ENCODE measurements at regions not wholly inside any gene's neighbourhood (a gene's known extent, or its start where the extent isn't known, plus 50 kb on each side); places are given as distances from the start of the nearest gene placed in this dataset.

DNA sequence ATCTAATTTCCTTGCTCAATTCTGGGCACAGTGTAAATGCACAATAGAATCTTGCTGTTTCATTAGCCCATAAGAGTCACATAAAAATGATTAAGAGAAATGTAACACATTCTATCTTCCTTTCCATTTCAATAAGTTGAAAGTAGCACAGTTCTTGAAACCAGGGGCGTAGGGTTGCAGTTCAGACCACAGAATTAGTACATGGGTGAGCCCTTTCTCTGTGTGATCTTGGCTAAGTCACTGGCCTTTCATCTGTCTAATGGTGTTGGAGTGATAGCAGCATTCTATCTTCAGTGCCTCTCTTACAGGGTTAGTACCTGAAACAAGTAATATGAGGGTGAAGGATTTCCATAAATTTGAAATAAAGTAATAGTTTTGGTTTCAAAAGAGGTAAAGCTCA lies 445.3 kb upstream of the ZNF462 start:
- in situ Hi-C loops (cut with HindIII; ENCODE audit: low pct_ligation_motif_present, low pct_unique_long_range_greater_than_20kb, low sequenced_read_pairs), result no loop called here
- no peak for DNase-seq

DNA sequence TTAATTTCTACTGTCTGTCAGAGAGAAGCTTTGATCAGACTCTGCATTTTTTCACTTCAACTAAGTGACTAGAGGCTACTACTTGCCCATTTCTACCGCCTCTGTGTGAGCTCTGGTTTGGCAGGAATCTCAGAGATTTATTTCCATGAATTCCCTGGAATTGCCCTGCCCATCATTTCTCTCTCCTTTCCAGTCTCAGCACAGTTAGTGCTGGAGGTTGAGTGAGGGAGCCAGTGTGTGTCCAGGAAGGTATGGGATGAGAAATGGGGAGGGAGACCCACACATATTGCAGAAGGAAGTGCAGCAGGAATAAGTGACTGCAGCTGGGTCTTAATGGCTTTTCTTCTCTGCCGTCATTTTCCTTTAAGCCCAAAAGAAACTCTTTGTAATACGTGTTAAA lies 443.1 kb upstream of the ZNF462 start:
- in situ Hi-C loops (cut with HindIII; ENCODE audit: low pct_ligation_motif_present, low pct_unique_long_range_greater_than_20kb, low sequenced_read_pairs), result no loop called here
- no peak for DNase-seq

DNA sequence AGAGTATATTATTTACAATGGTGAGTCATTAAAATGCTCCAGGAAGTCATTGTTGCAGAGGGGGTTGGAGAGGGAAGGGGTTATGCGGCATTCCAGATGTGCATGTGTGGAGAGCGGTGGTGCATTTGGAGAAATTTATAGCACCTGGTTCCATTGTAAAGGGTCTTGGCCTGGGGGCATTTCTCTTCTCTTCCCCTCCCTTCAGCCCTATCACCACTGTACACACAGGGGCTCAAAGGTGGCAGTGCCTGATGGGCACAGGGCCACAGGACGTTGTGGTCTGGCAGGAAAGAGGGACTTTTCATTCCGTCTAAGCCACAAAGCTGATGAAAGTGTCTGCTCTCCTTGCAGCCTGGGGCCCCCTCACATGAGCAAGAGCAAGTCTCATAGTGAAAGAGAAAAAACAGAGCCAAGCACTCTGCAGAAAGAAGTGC lies 442.4 kb upstream of the ZNF462 start:
- peak; percentile 2 for DNase-seq
- in situ Hi-C loops (cut with HindIII; ENCODE audit: low pct_ligation_motif_present, low pct_unique_long_range_greater_than_20kb, low sequenced_read_pairs), result no loop called here

DNA sequence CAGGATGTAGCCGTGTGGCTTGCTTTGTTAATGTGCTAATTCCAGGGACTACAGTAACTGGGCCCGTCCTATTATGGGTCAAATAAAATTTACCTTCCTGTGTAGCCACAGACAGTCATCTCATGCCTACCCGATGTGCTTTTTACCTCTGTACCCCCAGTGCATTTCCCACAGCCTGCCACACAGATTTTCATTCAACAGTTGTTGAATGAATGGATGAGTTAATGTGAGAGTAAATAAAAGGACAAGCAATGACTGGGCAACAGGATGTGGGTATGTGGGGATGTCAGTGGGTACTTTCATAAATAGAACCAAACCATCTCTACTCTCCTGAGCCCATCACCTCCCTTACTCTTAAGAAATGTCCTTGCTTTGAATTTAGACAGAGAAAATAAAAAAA lies 441.2 kb upstream of the ZNF462 start:
- in situ Hi-C loops (cut with HindIII; ENCODE audit: low pct_ligation_motif_present, low pct_unique_long_range_greater_than_20kb, low sequenced_read_pairs), result no loop called here

DNA sequence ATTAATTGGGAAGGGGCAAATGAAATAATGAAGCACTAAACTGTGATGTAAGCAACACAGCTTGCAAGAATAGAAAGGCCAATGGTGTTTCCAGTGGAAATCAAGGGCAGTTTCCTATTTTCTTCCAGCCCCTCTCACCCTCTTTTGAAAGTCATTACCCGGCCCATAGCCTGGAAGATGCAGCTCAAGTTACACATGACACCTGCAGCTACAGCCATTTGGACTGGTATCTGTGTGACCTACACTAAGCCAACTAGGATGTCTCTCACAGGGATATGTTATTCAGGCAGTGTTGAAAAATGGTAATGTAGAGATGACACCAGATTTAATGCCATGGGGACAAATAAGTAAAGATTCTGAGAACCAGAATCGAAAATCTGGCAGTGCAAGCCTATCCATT lies 439.4 kb upstream of the ZNF462 start:
- in situ Hi-C loops (cut with HindIII; ENCODE audit: low pct_ligation_motif_present, low pct_unique_long_range_greater_than_20kb, low sequenced_read_pairs), result no loop called here
- no peak for DNase-seq

More for the DNA sequence above, 441.2 kb upstream of the ZNF462 start:
- DNase-seq, result no peak

DNA sequence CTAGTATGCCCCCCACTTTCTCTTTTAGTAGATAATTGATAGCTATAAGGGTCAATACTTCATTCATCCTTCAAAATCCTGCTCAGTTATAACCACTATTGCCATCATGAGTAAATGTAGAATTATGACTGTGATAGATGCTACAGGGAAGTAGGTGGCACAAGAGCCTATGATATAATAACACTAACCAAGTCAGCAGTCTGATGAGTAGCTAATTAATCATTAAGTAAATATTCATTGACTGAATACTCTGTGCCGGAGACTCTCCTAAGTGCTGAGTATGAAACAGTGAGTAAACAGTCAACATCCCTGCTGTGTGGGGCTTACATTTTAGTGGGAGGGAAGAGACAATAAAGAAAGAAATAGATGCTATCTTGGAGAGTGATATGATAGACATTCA lies 430.3 kb upstream of the ZNF462 start:
- no peak for DNase-seq
- in situ Hi-C loops (cut with HindIII; ENCODE audit: low pct_ligation_motif_present, low pct_unique_long_range_greater_than_20kb, low sequenced_read_pairs), result no loop called here

DNA sequence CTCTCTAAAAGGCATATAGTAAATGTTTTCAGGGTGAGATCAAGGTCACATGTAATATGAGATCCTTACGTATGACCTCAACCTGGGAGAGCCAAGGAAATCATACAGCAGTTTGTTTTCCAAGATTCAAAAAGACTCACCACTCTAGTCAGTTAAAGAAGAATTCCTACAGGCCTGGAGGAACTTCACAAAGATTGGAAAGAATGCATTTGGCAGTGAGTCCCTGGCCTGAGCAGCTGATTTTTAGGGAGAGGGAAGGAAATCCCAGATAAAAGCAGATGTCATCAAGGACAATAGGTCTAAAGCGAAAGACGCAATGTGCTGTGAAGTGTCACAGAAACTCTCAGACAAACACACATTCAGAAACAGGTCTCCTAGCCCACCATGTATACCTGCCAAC lies 424.0 kb upstream of the ZNF462 start:
- in situ Hi-C loops (cut with HindIII; ENCODE audit: low pct_ligation_motif_present, low pct_unique_long_range_greater_than_20kb, low sequenced_read_pairs), result no loop called here
- no peak for DNase-seq

DNA sequence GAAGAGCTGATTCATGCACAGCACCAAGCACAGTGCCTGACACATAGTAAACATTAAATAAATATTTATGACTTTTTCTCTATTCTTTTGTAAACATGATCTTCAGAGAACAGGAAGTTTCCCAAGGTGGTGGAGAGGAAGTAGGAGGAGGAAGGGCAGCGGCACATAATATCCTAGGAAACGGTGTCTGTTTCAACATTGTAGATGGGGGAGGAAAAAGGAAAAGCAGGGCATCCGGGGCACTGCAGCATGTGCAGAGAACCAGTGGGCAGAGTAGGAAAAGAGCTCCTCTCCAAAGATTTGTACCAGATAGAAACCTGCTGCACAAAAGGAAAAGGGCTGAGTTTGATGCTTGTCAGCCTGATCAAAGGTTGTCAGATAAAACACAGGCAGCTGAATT lies 421.7 kb upstream of the ZNF462 start:
- in situ Hi-C loops (cut with HindIII; ENCODE audit: low pct_ligation_motif_present, low pct_unique_long_range_greater_than_20kb, low sequenced_read_pairs), result no loop called here
- no peak for DNase-seq

DNA sequence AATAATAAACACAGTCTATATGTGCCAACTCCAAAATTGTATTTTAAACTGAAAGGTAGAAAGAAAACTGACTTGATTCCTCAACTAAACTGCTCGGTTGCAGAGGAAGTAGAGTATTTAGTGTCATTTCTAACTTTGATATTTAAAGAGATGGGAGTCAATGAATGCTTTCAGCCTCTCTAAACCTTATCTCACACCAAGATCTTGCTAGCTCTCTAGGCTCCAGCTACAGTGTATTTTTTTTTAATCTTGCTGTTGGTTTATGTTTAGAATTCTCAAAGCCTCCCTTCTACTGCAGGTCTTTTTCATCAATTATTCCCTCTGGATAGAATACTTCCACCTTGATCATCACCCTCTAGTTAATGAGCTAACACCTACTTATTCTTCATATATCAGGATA lies 419.4 kb upstream of the ZNF462 start:
- DNase-seq, result no peak
- in situ Hi-C loops (cut with HindIII; ENCODE audit: low pct_ligation_motif_present, low pct_unique_long_range_greater_than_20kb, low sequenced_read_pairs), result no loop called here

DNA sequence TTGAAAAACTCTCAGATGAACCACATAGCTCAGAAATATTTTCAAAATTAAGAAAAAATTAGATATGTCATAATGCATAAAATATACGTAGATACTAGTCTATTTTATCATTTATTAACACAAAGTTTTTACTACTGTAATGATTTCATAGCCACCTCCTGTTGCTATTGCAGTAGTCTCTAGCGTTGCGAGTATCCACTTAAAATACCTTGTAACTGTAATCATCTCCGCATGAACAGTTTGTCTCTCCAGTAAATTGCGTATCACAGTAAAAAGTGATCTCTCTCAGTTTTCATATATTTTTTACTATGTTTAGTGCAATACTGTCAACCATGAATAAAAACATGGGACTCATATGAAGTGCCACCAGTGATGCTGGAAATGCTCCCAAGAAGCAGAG lies 417.9 kb upstream of the ZNF462 start:
- in situ Hi-C loops (cut with HindIII; ENCODE audit: low pct_ligation_motif_present, low pct_unique_long_range_greater_than_20kb, low sequenced_read_pairs), result no loop called here
- DNase-seq, result no peak

DNA sequence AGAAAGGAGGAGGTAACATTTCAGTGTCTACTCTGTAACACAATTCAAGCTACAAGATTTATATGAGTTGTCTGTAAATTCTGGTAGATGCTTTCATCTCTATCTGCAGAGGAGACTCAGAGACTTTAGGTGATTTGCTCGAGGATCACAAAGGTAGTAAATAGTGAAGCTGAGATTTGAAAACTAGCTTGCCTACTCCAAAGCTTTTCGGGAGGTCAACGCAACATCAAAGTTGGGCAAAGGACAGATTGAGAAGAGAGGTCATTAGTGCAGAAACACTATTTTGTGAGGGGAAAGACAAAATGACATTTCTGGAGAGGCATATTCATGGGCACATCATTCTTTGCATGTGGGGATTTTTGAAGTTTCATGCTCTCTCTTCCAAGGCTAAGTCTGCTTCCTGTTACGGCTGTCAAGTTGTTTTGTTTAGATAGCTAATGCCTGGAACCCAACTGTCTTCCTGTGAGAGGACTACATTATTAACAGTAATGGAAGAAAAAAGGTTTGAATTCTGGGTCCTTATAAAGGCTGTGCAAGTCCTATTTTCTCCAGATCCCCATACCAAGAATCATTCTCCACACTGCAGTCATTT lies 413.5 kb upstream of the ZNF462 start:
- in situ Hi-C loops (cut with HindIII; ENCODE audit: low pct_ligation_motif_present, low pct_unique_long_range_greater_than_20kb, low sequenced_read_pairs), result no loop called here
- DNase-seq, result no peak

DNA sequence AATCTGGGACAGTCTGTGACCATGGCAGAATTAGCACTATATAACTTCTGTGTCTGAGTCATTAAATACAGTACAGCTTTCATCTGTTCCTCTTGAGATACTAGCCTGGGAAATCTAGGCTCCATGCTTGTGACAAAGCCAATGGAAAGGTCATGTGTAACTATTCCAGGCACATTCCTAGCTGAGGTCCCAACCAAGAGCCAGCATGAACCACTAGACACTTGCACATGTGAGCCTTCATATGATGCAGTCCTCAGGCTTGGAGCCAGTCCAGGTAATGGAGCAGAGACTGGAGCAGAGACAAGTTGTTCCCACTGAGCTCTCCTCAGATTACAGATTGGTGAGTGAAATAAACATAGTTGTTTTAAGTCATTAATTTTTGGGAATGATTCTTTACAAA lies 412.4 kb upstream of the ZNF462 start:
- in situ Hi-C loops (cut with HindIII; ENCODE audit: low pct_ligation_motif_present, low pct_unique_long_range_greater_than_20kb, low sequenced_read_pairs), result no loop called here
- DNase-seq, result no peak

DNA sequence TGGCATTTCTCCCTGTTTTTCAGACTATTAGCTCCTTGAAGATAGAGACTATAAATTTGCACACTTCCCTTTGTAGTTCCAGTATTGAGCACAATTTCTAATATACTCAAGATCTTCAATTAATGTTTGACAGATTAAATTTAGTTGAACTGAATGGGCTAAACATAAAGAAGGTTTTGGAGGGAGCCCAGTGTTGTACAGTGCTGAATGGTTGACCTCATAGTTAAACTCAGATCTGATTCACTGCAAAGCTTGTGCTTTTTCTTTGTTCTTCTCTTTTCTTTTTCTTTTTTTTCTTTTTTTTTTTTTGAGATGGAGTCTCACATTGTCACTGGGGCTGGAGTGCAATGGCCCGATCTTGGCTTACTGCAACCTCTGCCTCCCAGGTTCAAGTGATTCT lies 411.7 kb upstream of the ZNF462 start:
- DNase-seq, result no peak
- in situ Hi-C loops (cut with HindIII; ENCODE audit: low pct_ligation_motif_present, low pct_unique_long_range_greater_than_20kb, low sequenced_read_pairs), result no loop called here

DNA sequence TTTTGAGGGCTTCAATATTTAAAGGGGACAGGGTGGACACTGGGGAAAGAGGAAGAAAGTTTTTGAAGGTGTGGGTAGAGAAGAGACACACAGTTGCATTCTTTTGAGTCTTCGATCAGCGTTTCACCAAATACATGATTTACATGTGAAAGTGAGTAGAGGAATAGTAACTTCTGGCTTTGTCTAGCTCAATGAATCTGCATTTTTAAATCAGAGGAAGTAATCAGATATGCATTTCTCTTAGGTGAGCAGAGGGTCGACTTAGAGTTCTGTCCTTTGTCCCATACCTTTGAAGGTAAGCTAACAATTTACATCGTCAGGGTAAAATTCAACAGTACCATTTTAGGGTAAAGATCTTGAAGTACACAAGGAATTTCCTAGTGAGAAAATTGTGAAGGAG lies 406.4 kb upstream of the ZNF462 start:
- in situ Hi-C loops (cut with HindIII; ENCODE audit: low pct_ligation_motif_present, low pct_unique_long_range_greater_than_20kb, low sequenced_read_pairs), result no loop called here
- no peak for DNase-seq

DNA sequence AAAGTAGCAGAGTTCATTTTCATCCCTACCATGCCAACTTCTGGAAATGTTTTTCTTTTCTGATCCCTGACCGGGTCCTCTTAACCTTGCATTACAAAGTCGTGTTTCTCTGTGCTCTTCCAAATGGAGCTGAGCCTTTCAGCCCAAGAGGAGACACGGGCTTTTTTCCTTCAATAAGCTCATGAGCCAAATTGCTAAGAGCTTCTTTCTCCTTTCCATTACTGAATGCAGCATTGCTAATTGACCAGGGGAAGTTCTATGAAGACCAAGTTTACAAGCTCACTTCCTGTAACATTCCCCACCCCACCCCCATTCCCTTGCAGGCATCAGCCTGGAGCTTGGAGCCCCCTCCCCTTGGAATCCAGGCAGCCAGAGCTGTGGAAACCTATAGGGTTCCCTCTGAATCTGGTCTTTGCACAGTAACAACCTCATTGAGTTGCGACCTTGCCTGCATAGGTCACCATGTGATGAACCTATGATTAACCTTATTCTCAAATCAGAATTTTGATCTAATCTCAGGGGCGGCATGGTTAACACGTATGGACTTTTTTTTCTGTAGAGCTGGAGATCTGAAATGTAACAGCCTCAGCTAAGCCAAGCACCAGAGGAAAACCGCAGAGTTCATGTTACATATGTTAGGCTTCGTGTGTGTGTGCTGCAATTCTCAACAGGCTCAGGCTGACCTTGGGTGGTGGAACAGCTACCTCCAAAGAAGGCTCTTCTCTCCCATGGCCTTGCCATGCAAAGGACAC lies 395.7 kb upstream of the ZNF462 start:
- in situ Hi-C loops (cut with HindIII; ENCODE audit: low pct_ligation_motif_present, low pct_unique_long_range_greater_than_20kb, low sequenced_read_pairs), result no loop called here
- DNase-seq, result no peak

DNA sequence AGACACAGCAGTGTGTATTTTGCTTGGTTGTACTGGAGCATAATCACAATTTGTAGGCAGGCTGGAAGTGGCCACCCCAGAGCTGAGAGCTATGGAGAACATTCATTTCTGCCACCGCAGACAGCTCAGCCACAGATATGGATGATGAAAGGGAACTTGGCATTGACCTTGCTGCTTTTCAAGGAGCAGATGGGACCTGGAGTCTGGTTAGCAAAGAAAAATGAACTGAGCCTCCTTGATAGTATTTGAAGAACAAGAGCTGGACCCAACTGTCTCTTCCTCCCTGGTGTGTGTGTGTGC lies 395.2 kb upstream of the ZNF462 start:
- DNase-seq, result no peak
- in situ Hi-C loops (cut with HindIII; ENCODE audit: low pct_ligation_motif_present, low pct_unique_long_range_greater_than_20kb, low sequenced_read_pairs), result no loop called here

DNA sequence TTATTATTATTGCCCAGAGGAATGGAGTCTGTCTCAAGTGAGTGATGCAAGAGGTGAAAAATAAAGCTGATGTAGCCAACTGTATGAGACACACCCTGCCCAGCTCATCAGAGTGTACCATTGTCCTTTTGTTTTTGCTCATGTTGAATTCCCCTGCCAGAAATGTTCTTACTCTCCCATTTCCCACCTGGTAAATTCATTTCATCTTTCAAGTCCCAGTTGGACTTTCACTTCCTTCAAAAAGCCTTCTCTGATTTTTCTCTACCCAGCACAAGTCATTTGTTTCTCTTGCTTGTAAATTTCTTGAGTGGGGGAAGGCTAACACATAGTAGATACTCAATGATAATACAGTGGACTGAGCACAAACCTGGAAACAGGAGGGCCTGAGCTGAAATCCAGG lies 394.5 kb upstream of the ZNF462 start:
- DNase-seq, result no peak
- in situ Hi-C loops (cut with HindIII; ENCODE audit: low pct_ligation_motif_present, low pct_unique_long_range_greater_than_20kb, low sequenced_read_pairs), result no loop called here

DNA sequence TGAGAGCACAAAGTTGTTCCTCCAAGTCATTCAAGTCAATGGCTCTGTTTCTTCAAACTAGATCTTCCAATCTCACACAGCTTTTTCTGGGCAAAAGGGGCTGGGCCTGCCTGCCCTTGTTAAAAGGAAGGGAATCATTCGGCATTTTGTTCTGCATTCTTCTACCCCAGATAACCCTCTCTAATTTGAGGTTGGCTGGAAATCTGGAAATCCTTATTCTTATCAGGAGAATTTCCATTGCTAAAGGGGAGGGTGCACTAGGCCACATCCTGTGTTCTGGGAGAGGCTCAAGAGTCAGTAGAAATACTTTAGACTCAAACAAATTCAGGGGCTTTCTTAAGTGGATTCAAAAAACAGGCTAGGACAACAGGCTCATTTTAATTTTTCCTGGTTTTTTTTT lies 384.7 kb upstream of the ZNF462 start:
- no peak for DNase-seq
- in situ Hi-C loops (cut with HindIII; ENCODE audit: low pct_ligation_motif_present, low pct_unique_long_range_greater_than_20kb, low sequenced_read_pairs), result no loop called here

DNA sequence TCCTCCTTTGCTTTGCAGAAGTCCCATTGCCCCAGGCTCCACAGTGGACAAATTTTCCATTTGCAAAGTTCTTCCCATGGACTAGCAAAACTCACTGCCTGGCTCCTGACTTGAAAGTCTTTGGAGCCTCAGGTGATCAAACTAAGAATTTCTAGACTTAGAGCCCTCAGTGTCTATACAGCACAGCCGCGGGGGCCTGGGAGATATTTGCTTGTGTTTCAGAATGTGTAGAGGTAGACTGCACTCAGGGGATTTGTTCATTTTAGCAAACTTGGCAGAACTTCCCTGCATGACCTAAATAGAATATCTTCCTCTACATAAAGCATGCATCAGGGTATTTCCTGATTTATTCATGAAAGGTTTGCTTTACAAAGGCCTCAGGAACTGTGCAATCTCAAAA lies 384.2 kb upstream of the ZNF462 start:
- in situ Hi-C loops (cut with HindIII; ENCODE audit: low pct_ligation_motif_present, low pct_unique_long_range_greater_than_20kb, low sequenced_read_pairs), result no loop called here
- DNase-seq, result no peak

DNA sequence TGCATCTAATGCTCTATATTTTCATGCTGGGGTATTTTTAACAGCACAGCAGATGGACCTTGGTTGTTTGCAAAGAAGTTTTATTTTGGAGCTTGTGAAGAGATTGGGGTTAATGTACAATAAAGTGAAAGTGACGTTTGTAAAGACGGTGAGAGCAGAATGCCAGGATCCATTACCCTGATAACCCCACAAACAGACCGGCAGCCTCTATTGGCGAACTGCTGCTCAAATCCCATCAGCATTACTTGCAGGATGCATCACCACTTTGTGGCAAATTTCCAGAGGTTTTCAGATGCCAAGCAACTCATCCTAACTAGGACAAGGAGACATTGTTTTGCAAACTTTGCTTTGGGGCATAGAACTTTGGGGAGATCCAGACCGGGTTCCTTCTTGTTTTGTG lies 383.3 kb upstream of the ZNF462 start:
- in situ Hi-C loops (cut with HindIII; ENCODE audit: low pct_ligation_motif_present, low pct_unique_long_range_greater_than_20kb, low sequenced_read_pairs), result no loop called here

More for the DNA sequence above, 383.3 kb upstream of the ZNF462 start:
- DNase-seq, result no peak

All from ACHN (cell line).